Central memory CD8-positive, alpha-beta T cell (primary cell): ENCODE measurements at regions not wholly inside any gene's neighbourhood (a gene's known extent, or its start where the extent isn't known, plus 50 kb on each side); places are given as distances from the start of the nearest gene placed in this dataset.

Source experiments
- ATAC-seq: fragments of 150-1000 bp; cut with Tn5 transposase; replicated peaks from 2 replicates; pipeline ENCODE4 v1.10.0; 2022; ENCODE audit warnings: mild to moderate bottlenecking, moderate FRiP score, moderate number of reproducible peaks; ENCODE audit not compliant: poor library complexity, severe bottlenecking; ENCODE audit errors: extremely low read depth
- DNase-seq, 2 donors: peaks; one replicate each; pipeline ENCODE4 v3.0.0; 2021; ENCODE audit warnings: low spot score in 2 of 2
- H3K27ac Mint-ChIP-seq: one replicate; pipeline ENCODE4 v1.8.0; 2022; ENCODE audit warnings: low read depth, mild to moderate bottlenecking, moderate library complexity, mixed read lengths
- H3K27me3 Mint-ChIP-seq: one replicate; pipeline ENCODE4 v1.8.0; 2022; ENCODE audit warnings: mixed read lengths
- H3K36me3 Mint-ChIP-seq: one replicate; pipeline ENCODE4 v1.8.0; 2022; ENCODE audit warnings: mild to moderate bottlenecking, moderate library complexity, mixed read lengths; ENCODE audit not compliant: insufficient read depth
- H3K4me1 Mint-ChIP-seq: one replicate; pipeline ENCODE4 v1.8.0; 2022; ENCODE audit warnings: mixed read lengths
- H3K4me3 Mint-ChIP-seq: one replicate; pipeline ENCODE4 v1.8.0; 2022; ENCODE audit warnings: mild to moderate bottlenecking, moderate library complexity, mixed read lengths
- H3K9me3 Mint-ChIP-seq: one replicate; pipeline ENCODE4 v1.8.0; 2022; ENCODE audit warnings: mixed read lengths

- Mint-ChIP-seq H3K27ac (no peak overlapping the region), H3K27me3 (no peaks in the 10 kb centered on the region), H3K36me3 (no peaks in the 10 kb centered on the region), H3K4me3 (no peak overlapping the region), H3K4me1 (no peaks in the 10 kb centered on the region), H3K9me3 (peaks cover 10% of the 10 kb centered on the region)
- DNase-seq (no peak), ATAC-seq (no peak)
Measured at GRCh38 chr15:36347272-36347858, 232.1 kb upstream of the CDIN1 start.

GRCh38 chr15:36356466-36356865 lies 223.0 kb upstream of the CDIN1 start:
- DNase-seq (no peak), ATAC-seq (no peak)
- Mint-ChIP-seq H3K36me3 (no peaks in the 10 kb centered on the region), H3K4me1 (no peaks in the 10 kb centered on the region), H3K27ac (no peak overlapping the region), H3K4me3 (no peak overlapping the region), H3K9me3 (no peaks in the 10 kb centered on the region), H3K27me3 (no peaks in the 10 kb centered on the region)

GRCh38 chr15:36356978-36357601 lies 222.3 kb upstream of the CDIN1 start:
- Mint-ChIP-seq H3K9me3 (no peaks in the 10 kb centered on the region), H3K27me3 (no peaks in the 10 kb centered on the region), H3K4me3 (no peak overlapping the region), H3K27ac (no peak overlapping the region), H3K4me1 (no peaks in the 10 kb centered on the region), H3K36me3 (no peaks in the 10 kb centered on the region)
- ATAC-seq (no peak), DNase-seq (no peak)

GRCh38 chr15:36358094-36358493 lies 221.3 kb upstream of the CDIN1 start:
- no peaks in the 10 kb centered on the region for H3K36me3 Mint-ChIP-seq
- DNase-seq = no peak

GRCh38 chr15:36358523-36358922 lies 220.9 kb upstream of the CDIN1 start:
- Mint-ChIP-seq H3K4me1 (no peaks in the 10 kb centered on the region), H3K36me3 (no peaks in the 10 kb centered on the region), H3K27me3 (no peaks in the 10 kb centered on the region), H3K27ac (no peak overlapping the region), H3K9me3 (no peaks in the 10 kb centered on the region), H3K4me3 (no peak overlapping the region)
- DNase-seq = no peak
- ATAC-seq = no peak

More at GRCh38 chr15:36358094-36358493, 221.3 kb upstream of the CDIN1 start:
- Mint-ChIP-seq H3K9me3 (no peaks in the 10 kb centered on the region), H3K27me3 (no peaks in the 10 kb centered on the region), H3K4me1 (no peaks in the 10 kb centered on the region), H3K27ac (no peak overlapping the region), H3K4me3 (no peak overlapping the region)
- ATAC-seq = no peak

GRCh38 chr15:36359286-36359685 lies 220.1 kb upstream of the CDIN1 start:
- H3K9me3 Mint-ChIP-seq = peaks cover 6% of the 10 kb centered on the region
- ATAC-seq (no peak), DNase-seq (no peak)
- H3K36me3 Mint-ChIP-seq = no peaks in the 10 kb centered on the region
- H3K27ac Mint-ChIP-seq = no peak overlapping the region
- H3K4me3 Mint-ChIP-seq = no peak overlapping the region
- no peaks in the 10 kb centered on the region for H3K4me1 Mint-ChIP-seq
- no peaks in the 10 kb centered on the region for H3K27me3 Mint-ChIP-seq

GRCh38 chr15:36361351-36361870 lies 218.0 kb upstream of the CDIN1 start:
- Mint-ChIP-seq H3K27me3 (no peaks in the 10 kb centered on the region), H3K36me3 (no peaks in the 10 kb centered on the region), H3K9me3 (peaks cover 6% of the 10 kb centered on the region), H3K4me3 (no peak overlapping the region), H3K4me1 (no peaks in the 10 kb centered on the region), H3K27ac (no peak overlapping the region)
- no peak for DNase-seq
- ATAC-seq = no peak

- peaks cover 6% of the 10 kb centered on the region for H3K9me3 Mint-ChIP-seq
- no peaks in the 10 kb centered on the region for H3K4me1 Mint-ChIP-seq
- H3K36me3 Mint-ChIP-seq = no peaks in the 10 kb centered on the region
- H3K4me3 Mint-ChIP-seq = no peak overlapping the region
- H3K27ac Mint-ChIP-seq = no peak overlapping the region
- no peaks in the 10 kb centered on the region for H3K27me3 Mint-ChIP-seq
- no peak for DNase-seq
- ATAC-seq = no peak
Measured at GRCh38 chr15:36362509-36362915, 216.9 kb upstream of the CDIN1 start.

GRCh38 chr15:36363335-36363734 lies 216.1 kb upstream of the CDIN1 start:
- ATAC-seq = no peak
- DNase-seq = no peak
- Mint-ChIP-seq H3K36me3 (peaks cover 2% of the 10 kb centered on the region), H3K27me3 (no peaks in the 10 kb centered on the region), H3K4me1 (no peaks in the 10 kb centered on the region), H3K9me3 (peaks cover 6% of the 10 kb centered on the region), H3K4me3 (no peak overlapping the region), H3K27ac (no peak overlapping the region)

GRCh38 chr15:36364377-36364776 lies 215.0 kb upstream of the CDIN1 start:
- no peak for DNase-seq
- H3K4me3 Mint-ChIP-seq = no peak overlapping the region

GRCh38 chr15:36365963-36366362 lies 213.5 kb upstream of the CDIN1 start:
- Mint-ChIP-seq H3K36me3 (peaks cover 2% of the 10 kb centered on the region), H3K4me1 (no peaks in the 10 kb centered on the region), H3K27me3 (no peaks in the 10 kb centered on the region), H3K9me3 (peaks cover 11% of the 10 kb centered on the region), H3K27ac (no peak overlapping the region), H3K4me3 (no peak overlapping the region)
- ATAC-seq (no peak), DNase-seq (no peak)

More at GRCh38 chr15:36364377-36364776, 215.0 kb upstream of the CDIN1 start:
- ATAC-seq = no peak
- no peak overlapping the region for H3K27ac Mint-ChIP-seq
- H3K27me3 Mint-ChIP-seq = no peaks in the 10 kb centered on the region
- H3K9me3 Mint-ChIP-seq = peaks cover 10% of the 10 kb centered on the region
- peaks cover 2% of the 10 kb centered on the region for H3K36me3 Mint-ChIP-seq
- no peaks in the 10 kb centered on the region for H3K4me1 Mint-ChIP-seq

- peaks cover 2% of the 10 kb centered on the region for H3K36me3 Mint-ChIP-seq
- ATAC-seq (no peak), DNase-seq (no peak)
- no peak overlapping the region for H3K4me3 Mint-ChIP-seq
- no peaks in the 10 kb centered on the region for H3K4me1 Mint-ChIP-seq
- no peaks in the 10 kb centered on the region for H3K27me3 Mint-ChIP-seq
- no peak overlapping the region for H3K27ac Mint-ChIP-seq
- peaks cover 5% of the 10 kb centered on the region for H3K9me3 Mint-ChIP-seq
Measured at GRCh38 chr15:36370051-36370730, 209.2 kb upstream of the CDIN1 start.

- no peak for ATAC-seq
- no peak for DNase-seq
- Mint-ChIP-seq H3K27ac (no peak overlapping the region), H3K27me3 (no peaks in the 10 kb centered on the region), H3K9me3 (peaks cover 5% of the 10 kb centered on the region), H3K36me3 (peaks cover 2% of the 10 kb centered on the region), H3K4me3 (no peak overlapping the region), H3K4me1 (no peaks in the 10 kb centered on the region)
Measured at GRCh38 chr15:36370731-36371112, 208.7 kb upstream of the CDIN1 start.
